ENCODE measurements at regions not wholly inside any gene's neighbourhood (a gene's known extent, or its start where the extent isn't known, plus 50 kb on each side); places are given as distances from the start of the nearest gene placed in this dataset.
A peak's percentile ranks its signal among the peaks of the same experiment; 100 is the strongest.

DNA sequence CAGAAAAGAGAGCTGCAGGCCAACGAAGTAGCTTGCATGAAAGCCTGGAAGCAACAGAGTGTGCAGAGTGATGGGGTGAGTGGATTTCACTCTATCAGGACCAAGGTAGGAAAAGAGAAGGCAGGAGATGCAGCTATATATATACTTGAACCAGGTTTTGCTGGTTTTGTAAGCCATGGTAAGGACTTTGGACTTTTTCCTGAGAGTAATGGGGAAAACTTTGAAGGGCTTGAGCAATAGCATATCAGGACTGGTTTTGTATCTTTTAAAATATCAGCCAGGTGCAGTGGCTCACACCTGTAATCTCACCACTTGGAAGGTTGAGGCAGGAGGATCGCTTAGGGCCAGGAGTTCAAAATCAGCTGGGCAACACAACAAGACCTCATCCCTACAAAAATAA lies 120.6 kb upstream of the NRP1 start:
- H3K9me3 ChIP-seq: 0 out of 2 replicates have a peak, but pooled peaks cover 3% of the 10 kb centered on the region
- Mint-ChIP-seq H3K4me3 (ENCODE audit: unreplicated experiment) (no peak overlapping the region), H3K9me3 (ENCODE audit: unreplicated experiment) (peaks cover 10% of the 10 kb centered on the region), H3K4me1 (ENCODE audit: low read depth, unreplicated experiment) (peaks cover under 1% of the 10 kb centered on the region), H3K36me3 (ENCODE audit: insufficient read depth, unreplicated experiment) (no peaks in the 10 kb centered on the region), H3K27ac (ENCODE audit: unreplicated experiment) (no peak overlapping the region), H3K27me3 (ENCODE audit: insufficient read depth, unreplicated experiment) (no peaks in the 10 kb centered on the region)
- intact Hi-C loops (cut with micrococcal nuclease; ENCODE audit: unreplicated experiment): loop anchor here (2.0 to 5.0 kb wide), 2 partner anchors 52 to 120 kb away; partner anchors contain the start of gene NRP1
- H3K4me3 ChIP-seq (ENCODE audit: low read depth, low read length): no peak overlapping the region
- DNase-seq: peak in 1 of 2 experiments; percentile 57
- ChIA-PET CTCF (no interaction called here), POLR2A (no interaction called here)
- no peaks in the 10 kb centered on the region for H3K36me3 ChIP-seq (ENCODE audit: control insufficient read depth, insufficient read depth, low read length)
- H3K27me3 ChIP-seq (replicated peaks; ENCODE audit: control insufficient read depth, insufficient read depth, low read length): no peaks in the 10 kb centered on the region
- peaks cover 21% of the 10 kb centered on the region for H3K4me1 ChIP-seq
- no peak for TF ChIP-seq CTCF (IDR thresholded peaks at IDR 0.05; ENCODE audit: insufficient read depth in 1 of 2, low read depth in 1 of 2, low read length in 1 of 2, severe bottlenecking in 1 of 2, unreplicated experiment in 1 of 2)
- BruUV-seq (replicated peaks): no TSS peak

DNA sequence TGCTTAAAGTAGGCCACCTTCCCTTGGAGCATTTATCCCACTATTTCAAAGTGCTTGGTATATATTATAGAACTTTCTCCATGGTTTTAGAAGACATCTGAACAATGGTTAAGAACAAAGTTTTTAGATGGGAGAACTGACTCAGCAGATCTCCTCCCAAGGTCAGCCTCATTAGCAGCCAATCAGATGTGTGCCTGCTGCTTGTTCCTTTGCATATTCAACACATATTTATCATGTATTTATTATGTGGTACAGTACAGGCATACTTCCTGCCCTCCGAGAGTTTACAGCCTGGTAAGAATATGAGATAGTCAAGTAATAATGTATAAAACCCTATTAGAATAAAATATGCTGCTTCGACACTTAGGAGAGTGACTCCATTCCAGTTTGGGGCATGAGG lies 120.1 kb upstream of the NRP1 start:
- Mint-ChIP-seq H3K27me3 (ENCODE audit: insufficient read depth, unreplicated experiment) (no peaks in the 10 kb centered on the region), H3K36me3 (ENCODE audit: insufficient read depth, unreplicated experiment) (no peaks in the 10 kb centered on the region), H3K9me3 (ENCODE audit: unreplicated experiment) (peaks cover 10% of the 10 kb centered on the region), H3K4me3 (ENCODE audit: unreplicated experiment) (no peak overlapping the region), H3K4me1 (ENCODE audit: low read depth, unreplicated experiment) (peaks cover under 1% of the 10 kb centered on the region), H3K27ac (ENCODE audit: unreplicated experiment) (no peak overlapping the region)
- no peak for DNase-seq
- H3K9me3 ChIP-seq: 0 out of 2 replicates have a peak, but pooled peaks cover 3% of the 10 kb centered on the region
- H3K36me3 ChIP-seq (ENCODE audit: control insufficient read depth, insufficient read depth, low read length): no peaks in the 10 kb centered on the region
- H3K4me3 ChIP-seq (ENCODE audit: low read depth, low read length): no peak overlapping the region
- intact Hi-C loops (cut with micrococcal nuclease; ENCODE audit: unreplicated experiment): loop anchor here (2.0 kb wide), 1 partner anchor 120 kb away; the partner anchor contains the start of gene NRP1
- ChIA-PET POLR2A (no interaction called here), CTCF (no interaction called here)
- BruUV-seq (replicated peaks): no TSS peak
- peaks cover 21% of the 10 kb centered on the region for H3K4me1 ChIP-seq
- no peaks in the 10 kb centered on the region for H3K27me3 ChIP-seq (replicated peaks; ENCODE audit: control insufficient read depth, insufficient read depth, low read length)
- no peak for TF ChIP-seq CTCF (IDR thresholded peaks at IDR 0.05; ENCODE audit: insufficient read depth in 1 of 2, low read depth in 1 of 2, low read length in 1 of 2, severe bottlenecking in 1 of 2, unreplicated experiment in 1 of 2)

DNA sequence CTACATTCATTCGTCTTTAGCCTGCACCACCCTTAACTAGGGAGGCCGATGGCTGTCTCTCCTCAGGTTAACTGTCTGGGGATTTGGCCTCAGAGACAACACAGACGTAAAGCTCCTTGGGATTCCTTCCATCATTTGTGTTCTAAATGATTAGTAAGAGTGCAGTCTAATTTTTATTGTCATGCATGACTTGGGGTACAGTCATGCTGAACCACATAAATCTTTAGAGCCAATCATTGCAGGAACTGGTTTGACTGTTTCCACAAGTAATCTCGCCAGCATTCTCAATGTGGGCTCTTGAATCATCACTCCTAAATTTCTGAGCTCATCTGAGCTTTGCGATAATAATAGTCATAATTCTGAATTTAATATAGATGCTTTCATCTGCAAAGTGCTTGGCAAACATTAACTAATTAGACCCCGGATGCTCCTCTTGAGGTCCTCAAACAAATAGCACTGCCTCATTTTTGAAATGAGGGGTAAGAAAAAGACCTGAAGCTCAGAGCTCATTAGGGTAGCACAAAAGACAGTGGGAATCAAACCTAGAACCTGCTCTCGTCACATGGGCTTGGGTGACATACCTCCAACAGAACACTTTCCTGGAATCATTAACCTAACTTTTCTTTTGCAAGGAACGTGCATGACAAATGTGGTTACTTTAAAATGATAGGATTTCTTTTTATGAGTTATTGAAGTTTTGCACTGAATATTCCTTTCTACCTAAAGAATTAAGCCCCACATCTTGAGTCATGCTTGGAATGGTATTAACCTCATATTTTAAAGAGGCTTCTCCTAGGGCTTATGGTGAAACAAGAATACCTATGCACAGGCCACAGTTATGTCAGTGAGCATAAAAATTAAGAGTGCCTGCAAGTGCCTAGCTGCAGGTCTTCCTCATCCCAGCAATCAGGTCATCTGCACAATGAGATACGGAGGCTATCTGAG lies 118.9 kb upstream of the NRP1 start:
- no peak overlapping the region for H3K27ac Mint-ChIP-seq (ENCODE audit: unreplicated experiment)
- ChIA-PET POLR2A (no interaction called here), CTCF (no interaction called here)
- Histone ChIP-seq H3K9me3 (0 out of 2 replicates have a peak, but pooled peaks cover 3% of the 10 kb centered on the region), H3K27me3 (replicated peaks; ENCODE audit: control insufficient read depth, insufficient read depth, low read length) (no peaks in the 10 kb centered on the region), H3K4me3 (ENCODE audit: low read depth, low read length) (no peak overlapping the region), H3K4me1 (peaks cover 21% of the 10 kb centered on the region), H3K36me3 (ENCODE audit: control insufficient read depth, insufficient read depth, low read length) (no peaks in the 10 kb centered on the region)
- H3K27me3 Mint-ChIP-seq (ENCODE audit: insufficient read depth, unreplicated experiment): no peaks in the 10 kb centered on the region
- H3K9me3 Mint-ChIP-seq (ENCODE audit: unreplicated experiment): peaks cover 10% of the 10 kb centered on the region
- TF ChIP-seq CTCF (IDR thresholded peaks at IDR 0.05; ENCODE audit: insufficient read depth in 1 of 2, low read depth in 1 of 2, low read length in 1 of 2, severe bottlenecking in 1 of 2, unreplicated experiment in 1 of 2): no peak
- H3K4me3 Mint-ChIP-seq (ENCODE audit: unreplicated experiment): no peak overlapping the region
- DNase-seq: no peak
- peaks cover 5% of the 10 kb centered on the region for H3K4me1 Mint-ChIP-seq (ENCODE audit: low read depth, unreplicated experiment)
- no TSS peak for BruUV-seq (replicated peaks)
- H3K36me3 Mint-ChIP-seq (ENCODE audit: insufficient read depth, unreplicated experiment): no peaks in the 10 kb centered on the region
- intact Hi-C loops (cut with micrococcal nuclease; ENCODE audit: unreplicated experiment): loop anchor here (2.0 kb wide), 1 partner anchor 119 kb away; the partner anchor contains the start of gene NRP1

Measured in Caco-2 (cell line).